Epithelial cell of prostate (primary cell): ENCODE measurements at regions not wholly inside any gene's neighbourhood (a gene's known extent, or its start where the extent isn't known, plus 50 kb on each side); places are given as distances from the start of the nearest gene placed in this dataset.
"Not testable (repeated sequence)": the region's sequence is repeated elsewhere in the genome, so short reads cannot be mapped to it uniquely, and the experiment has no call there.

Source experiments
- DNase-seq: peaks from one replicate; pipeline ENCODE4 v3.0.0-alpha.2; 2011; ENCODE audit warnings: low read depth, low spot score
- H3K27ac ChIP-seq: fragments of 450-650 bp; 2 replicates; pipeline ENCODE4 v1.5.1; 2017; ENCODE audit warnings: mild to moderate bottlenecking

DNA sequence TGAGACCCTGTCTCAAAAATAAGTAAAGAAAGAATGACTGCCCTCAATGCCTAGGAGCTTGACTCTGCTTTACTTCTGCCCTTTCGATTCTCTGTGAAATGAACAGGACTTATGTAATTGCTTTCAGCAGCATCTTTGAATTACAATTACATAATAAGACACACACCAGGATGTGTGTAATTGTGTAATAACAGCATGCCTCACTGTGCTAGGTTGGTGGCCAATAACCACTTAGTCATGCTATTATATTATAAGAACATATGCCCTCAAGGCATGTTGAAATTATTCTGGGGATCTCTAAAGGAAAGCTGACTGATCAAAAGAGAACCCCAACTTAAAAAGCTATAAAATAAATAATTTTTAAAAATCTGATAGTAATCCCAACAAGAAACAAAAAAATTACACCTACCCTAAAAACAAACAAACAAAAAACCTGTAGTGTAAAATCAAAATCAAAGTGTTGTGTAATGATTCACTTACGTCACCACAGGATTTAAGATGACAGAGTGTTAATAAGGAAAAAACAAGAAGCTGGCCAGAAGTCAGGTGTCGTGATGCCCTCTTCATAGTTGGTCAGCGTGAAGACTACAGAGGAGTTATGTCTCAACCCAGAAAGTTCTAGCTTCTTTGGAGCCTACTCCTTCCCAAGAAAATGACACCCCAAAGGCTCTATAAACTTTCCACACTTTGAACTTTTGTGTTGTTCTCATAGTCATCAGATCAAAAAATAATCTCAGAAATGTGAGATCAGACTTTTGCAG, 70.5 kb upstream of the NBPF11 start:
- DNase-seq = not testable (repeated sequence)

DNA sequence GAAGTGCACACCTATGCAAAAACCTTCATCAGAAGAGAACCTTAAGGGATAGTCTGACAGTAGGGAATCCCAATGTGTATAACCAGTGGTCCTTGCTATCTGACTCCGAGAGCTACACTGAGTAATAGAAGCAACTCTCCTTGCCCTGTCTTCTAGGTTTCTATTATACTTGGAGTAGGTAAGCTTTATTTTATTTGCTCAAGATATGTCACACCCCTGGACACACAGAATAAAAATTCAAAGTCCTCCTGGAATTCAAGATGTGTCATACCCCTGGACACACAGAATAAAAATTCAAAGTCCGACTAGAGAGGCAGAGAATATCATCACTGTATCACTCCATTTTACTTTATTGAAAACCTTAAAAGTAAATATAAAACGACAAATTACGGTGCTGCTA, 69.5 kb upstream of the NBPF11 start:
- H3K27ac ChIP-seq, DNase-seq: not testable (repeated sequence)

More for the DNA sequence above, 70.5 kb upstream of the NBPF11 start:
- H3K27ac ChIP-seq = not testable (repeated sequence)

- H3K27ac ChIP-seq, DNase-seq: not testable (repeated sequence)
Observed at GRCh38 chr1:148219229-148219628, 67.1 kb upstream of the NBPF11 start.

- not testable (repeated sequence) for H3K27ac ChIP-seq, DNase-seq
Observed at GRCh38 chr1:148211191-148211590, 59.1 kb upstream of the NBPF11 start.

DNA sequence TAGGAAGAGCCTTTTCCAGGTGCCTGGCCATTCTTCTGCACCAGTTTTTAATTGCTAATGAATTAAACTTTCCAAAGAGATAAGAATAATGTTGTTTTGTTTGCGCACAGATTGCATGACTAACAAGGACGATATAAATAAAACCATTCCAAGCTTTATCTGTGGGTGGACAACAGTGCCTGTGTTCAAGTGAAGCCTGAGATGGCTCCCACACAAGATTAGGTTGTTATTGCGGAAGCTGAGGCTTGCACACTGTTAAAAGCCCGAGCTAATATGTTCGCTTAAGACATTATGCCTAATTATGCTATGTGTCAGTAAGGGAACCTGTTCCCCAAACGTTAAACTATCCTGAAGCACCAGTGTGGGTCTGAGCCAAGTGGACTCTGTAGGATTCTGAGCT, 58.5 kb upstream of the NBPF11 start:
- not testable (repeated sequence) for DNase-seq

GRCh38 chr1:148210166-148210565, 58.1 kb upstream of the NBPF11 start:
- H3K27ac ChIP-seq, DNase-seq: not testable (repeated sequence)

More for the DNA sequence above, 58.5 kb upstream of the NBPF11 start:
- H3K27ac ChIP-seq = not testable (repeated sequence)

DNA sequence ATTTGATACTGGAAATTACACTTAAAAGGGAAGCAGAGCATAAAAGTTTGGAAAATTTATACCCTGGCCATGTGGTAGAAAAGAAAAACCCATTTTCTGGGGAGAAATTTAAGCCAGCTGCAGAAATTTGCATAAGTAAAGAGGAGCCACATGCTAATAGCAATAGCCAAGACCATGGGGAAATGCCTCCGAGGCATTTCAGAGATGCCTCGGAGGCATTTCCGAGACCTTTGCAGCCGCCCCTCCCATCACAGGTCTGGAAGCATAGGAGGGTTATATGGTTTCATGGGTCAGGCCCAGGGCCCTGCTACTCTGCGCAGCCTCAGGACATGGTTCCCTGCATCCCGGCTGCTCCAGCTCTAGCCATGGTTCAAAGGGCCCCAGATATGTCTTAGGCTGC, 49.9 kb upstream of the NBPF11 start:
- DNase-seq, H3K27ac ChIP-seq: not testable (repeated sequence)
